ENCODE measurements at regions not wholly inside any gene's neighbourhood (a gene's known extent, or its start where the extent isn't known, plus 50 kb on each side); places are given as distances from the start of the nearest gene placed in this dataset.
"Not testable (repeated sequence)": the region's sequence is repeated elsewhere in the genome, so short reads cannot be mapped to it uniquely, and the experiment has no call there.

- DNase-seq = no peak
Measured at GRCh38 chr7:140283472-140283871, 106.7 kb upstream of the KDM7A start.

GRCh38 chr7:140281960-140282359 lies 105.2 kb upstream of the KDM7A start:
- DNase-seq = no peak

GRCh38 chr7:140281255-140281654 lies 104.5 kb upstream of the KDM7A start:
- no peak for DNase-seq

GRCh38 chr7:140276001-140276400 lies 99.2 kb upstream of the KDM7A start:
- DNase-seq = no peak

- no peak for DNase-seq
Measured at GRCh38 chr7:140275069-140275965, 98.5 kb upstream of the KDM7A start.

GRCh38 chr7:140273417-140273816 lies 96.6 kb upstream of the KDM7A start:
- no peak for DNase-seq

- DNase-seq = not testable (repeated sequence)
Measured at GRCh38 chr7:140271643-140271968, 94.8 kb upstream of the KDM7A start.

- DNase-seq = no peak
Measured at GRCh38 chr7:140269004-140269638, 92.3 kb upstream of the KDM7A start.

- no peak for DNase-seq
Measured at GRCh38 chr7:140267381-140268226, 90.8 kb upstream of the KDM7A start.

GRCh38 chr7:140263277-140263676 lies 86.5 kb upstream of the KDM7A start:
- DNase-seq = peak; percentile 26

GRCh38 chr7:140262242-140262903 lies 85.6 kb upstream of the KDM7A start:
- peak; percentile 15 for DNase-seq

GRCh38 chr7:140261522-140261921 lies 84.7 kb upstream of the KDM7A start:
- DNase-seq = no peak

GRCh38 chr7:140261105-140261486 lies 84.3 kb upstream of the KDM7A start:
- no peak for DNase-seq

GRCh38 chr7:140260352-140261104 lies 83.7 kb upstream of the KDM7A start:
- DNase-seq = no peak

GRCh38 chr7:140257278-140257677 lies 80.5 kb upstream of the KDM7A start:
- not testable (repeated sequence) for DNase-seq

GRCh38 chr7:140254976-140255375 lies 78.2 kb upstream of the KDM7A start:
- not testable (repeated sequence) for DNase-seq

- no peak for DNase-seq
Measured at GRCh38 chr7:140249036-140249806, 72.4 kb upstream of the KDM7A start.

GRCh38 chr7:140247559-140247958 lies 70.8 kb upstream of the KDM7A start:
- no peak for DNase-seq

GRCh38 chr7:140245611-140246105 lies 68.9 kb upstream of the KDM7A start:
- DNase-seq = no peak

- DNase-seq = peak; percentile 18
Measured at GRCh38 chr7:140242057-140243031, 65.6 kb upstream of the KDM7A start.
